GM13977 (cell line): ENCODE measurements at regions not wholly inside any gene's neighbourhood (a gene's known extent, or its start where the extent isn't known, plus 50 kb on each side); places are given as distances from the start of the nearest gene placed in this dataset.

Experiments
- DNase-seq: peaks from one replicate; pipeline ENCODE4 v3.0.0; 2012; ENCODE audit warnings: low spot score
- in situ Hi-C: fragments of 300-500 bp; cut with MboI; formaldehyde crosslinking; loops from one replicate; pipeline ENCODE4 v1.12.0; 2022; ENCODE audit warnings: low sequenced_read_pairs, low pct_unique_long_range_greater_than_20kb, mixed read lengths, inconsistent platforms; ENCODE audit not compliant: unreplicated experiment
- TF ChIP-seq, protein P1 (sequence below): IDR thresholded peaks from 2 replicates; pipeline ENCODE4 v1.5.1; 2012; ENCODE audit warnings: mild to moderate bottlenecking, control low read depth; ENCODE audit not compliant: insufficient read depth; ENCODE audit errors: extremely low read depth, missing control alignments

DNA sequence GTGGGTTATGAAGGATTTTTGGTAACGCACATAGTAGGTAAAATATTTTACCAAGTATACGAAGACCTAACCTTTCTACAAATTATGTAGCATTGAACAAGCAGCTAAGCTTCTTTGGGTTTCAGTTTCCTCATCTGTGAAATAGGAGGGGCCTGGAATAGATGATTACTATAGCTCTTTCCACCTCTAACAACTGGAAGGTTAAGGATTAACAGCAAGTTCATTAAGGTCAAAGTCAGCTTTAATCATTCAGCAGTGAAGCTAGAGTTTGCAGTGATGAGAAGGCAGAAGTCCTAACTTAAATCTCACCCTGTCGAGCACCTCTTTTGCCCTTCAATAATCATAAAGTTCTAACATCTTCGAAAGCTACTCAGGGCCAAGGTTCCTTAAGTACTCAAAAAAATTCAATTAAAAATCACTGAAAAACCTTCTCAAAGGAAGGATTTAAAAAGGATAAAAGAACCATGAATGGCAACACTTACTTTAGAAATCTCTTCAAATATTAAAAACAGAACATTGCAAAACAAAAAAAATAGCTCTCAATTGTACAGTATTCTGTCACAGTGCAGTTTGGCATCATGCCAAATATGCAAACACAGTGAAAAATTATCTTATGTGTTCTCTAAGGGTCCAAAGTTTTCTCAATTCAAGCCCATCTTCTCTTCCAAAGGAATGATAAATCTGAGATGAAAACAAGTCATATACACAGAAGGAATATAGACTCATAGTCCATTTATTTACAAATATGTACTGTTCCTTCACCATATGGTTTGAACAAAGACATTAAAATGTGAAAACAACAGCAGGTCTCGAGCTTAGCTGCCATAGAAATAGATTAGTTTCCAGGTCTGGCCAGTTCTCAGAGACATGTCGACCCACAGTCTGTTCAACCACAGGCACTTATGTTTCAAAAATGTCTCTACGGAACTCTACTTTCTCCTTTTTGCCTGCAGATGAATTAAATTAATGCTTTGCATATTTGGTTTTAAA lies 152.0 kb upstream of the SLC13A1 start:
- no peak for DNase-seq
- TF ChIP-seq, protein P1, sequence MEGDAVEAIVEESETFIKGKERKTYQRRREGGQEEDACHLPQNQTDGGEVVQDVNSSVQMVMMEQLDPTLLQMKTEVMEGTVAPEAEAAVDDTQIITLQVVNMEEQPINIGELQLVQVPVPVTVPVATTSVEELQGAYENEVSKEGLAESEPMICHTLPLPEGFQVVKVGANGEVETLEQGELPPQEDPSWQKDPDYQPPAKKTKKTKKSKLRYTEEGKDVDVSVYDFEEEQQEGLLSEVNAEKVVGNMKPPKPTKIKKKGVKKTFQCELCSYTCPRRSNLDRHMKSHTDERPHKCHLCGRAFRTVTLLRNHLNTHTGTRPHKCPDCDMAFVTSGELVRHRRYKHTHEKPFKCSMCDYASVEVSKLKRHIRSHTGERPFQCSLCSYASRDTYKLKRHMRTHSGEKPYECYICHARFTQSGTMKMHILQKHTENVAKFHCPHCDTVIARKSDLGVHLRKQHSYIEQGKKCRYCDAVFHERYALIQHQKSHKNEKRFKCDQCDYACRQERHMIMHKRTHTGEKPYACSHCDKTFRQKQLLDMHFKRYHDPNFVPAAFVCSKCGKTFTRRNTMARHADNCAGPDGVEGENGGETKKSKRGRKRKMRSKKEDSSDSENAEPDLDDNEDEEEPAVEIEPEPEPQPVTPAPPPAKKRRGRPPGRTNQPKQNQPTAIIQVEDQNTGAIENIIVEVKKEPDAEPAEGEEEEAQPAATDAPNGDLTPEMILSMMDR = no peak
- in situ Hi-C loops = no loop called here

DNA sequence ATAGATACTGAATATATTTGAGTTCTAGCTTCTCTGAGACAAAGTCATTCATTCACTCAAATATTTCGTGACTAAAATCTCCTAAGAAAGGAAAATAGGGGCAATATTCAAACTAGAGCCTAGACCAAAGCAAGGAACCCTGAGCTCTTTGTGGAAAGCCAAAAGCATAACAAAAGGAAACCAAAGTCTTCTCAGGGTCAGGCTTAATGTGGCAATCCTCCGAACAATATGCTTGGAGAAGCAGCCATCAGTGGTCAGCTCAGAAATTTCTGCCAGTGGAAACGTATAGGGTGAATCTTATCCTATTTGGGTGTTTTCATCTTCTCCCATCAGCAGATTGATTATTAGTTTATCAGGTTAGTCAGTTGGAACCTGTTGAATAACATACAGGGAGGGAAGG lies 151.3 kb upstream of the SLC13A1 start:
- in situ Hi-C loops = no loop called here
- TF ChIP-seq, protein P1 = no peak
- DNase-seq = no peak

DNA sequence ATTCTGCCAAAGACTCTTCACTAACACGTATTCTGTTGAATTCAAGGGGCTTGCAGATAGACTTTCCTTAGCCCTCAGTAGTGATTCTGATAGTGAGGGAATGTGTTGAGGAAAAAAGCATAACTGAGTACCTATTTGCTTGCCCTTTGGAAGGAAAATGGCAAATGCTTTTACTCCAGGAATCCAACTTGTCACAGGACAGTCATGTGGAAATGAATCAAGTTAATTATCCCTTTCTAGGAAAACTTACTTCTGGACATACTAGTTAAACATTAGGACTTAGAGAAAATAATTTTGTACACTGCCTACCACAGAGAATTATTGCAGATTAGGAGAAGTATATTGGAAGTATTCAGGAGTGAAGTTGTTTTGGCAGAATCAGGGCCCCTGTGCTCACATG lies 148.9 kb upstream of the SLC13A1 start:
- in situ Hi-C loops = no loop called here
- no peak for DNase-seq
- TF ChIP-seq, protein P1 = no peak

DNA sequence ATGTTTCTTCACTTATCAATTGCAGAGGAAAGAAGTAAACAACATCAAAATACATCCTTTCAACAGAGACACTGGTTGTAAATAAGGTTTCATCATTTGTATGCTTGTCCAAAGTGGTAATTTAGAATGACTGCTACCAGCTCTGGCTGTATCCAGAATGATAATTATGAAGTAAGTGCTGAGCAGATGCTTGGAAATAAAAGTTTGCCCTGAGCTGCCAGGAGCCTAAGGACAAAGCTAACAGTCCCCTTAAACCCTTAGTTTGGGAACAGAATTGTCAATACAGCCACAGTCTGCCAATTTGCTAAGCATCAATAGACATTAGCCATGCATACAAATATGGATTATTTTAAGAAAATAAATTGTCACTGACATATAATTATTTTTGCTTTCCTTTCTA lies 147.0 kb upstream of the SLC13A1 start:
- TF ChIP-seq, protein P1 = no peak
- DNase-seq = no peak
- in situ Hi-C loops = no loop called here

DNA sequence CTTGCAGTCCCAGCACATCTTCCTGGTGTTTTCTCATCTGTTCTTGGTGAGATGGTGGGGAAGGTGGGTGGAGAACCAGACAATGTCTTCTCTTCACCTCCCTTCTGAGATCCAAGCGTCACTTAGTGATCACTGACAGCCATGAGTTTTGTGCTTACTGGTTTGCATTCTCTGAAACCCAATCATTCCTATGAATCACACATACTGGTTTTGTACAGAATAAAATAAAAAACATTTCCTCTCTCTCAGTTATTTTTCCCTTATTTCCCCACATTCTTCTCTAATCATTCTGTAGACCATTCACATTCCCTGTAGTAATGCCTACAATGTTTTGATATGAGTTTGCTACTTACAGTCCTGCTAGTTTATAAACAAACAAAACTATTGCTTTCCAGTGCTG lies 143.8 kb upstream of the SLC13A1 start:
- TF ChIP-seq, protein P1 = no peak
- in situ Hi-C loops = no loop called here
- DNase-seq = no peak

DNA sequence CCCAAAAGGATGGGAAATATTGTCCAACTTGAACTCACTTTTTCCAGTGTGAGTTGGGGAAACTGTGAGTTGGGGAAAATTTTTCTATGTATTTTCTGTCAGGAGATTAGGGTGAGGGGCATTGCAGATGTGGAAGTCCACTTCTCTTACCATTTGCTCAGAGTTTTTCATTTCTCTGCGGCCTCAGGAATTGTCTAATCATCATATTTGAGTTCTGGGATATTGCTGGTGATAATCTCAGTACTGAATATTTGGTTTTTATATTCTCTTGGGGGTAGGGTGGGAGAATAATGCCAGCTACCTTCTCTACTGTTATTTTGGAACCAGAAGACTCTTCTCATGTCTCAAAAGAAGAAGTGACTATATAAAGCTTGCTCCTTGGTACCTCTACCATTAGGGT lies 141.3 kb upstream of the SLC13A1 start:
- DNase-seq = no peak
- TF ChIP-seq, protein P1 = no peak
- in situ Hi-C loops = no loop called here
